Right ventricle myocardium superior (tissue), 1 donor: ENCODE measurements at regions not wholly inside any gene's neighbourhood (a gene's known extent, or its start where the extent isn't known, plus 50 kb on each side); places are given as distances from the start of the nearest gene placed in this dataset.
"Not testable (repeated sequence)": the region's sequence is repeated elsewhere in the genome, so short reads cannot be mapped to it uniquely, and the experiment has no call there.

ENCODE experiments used
- ATAC-seq: fragments of 200-7000 bp; cut with Tn5 transposase; one replicate; pipeline ENCODE4 v1.9.1; 2020; ENCODE audit warnings: mild to moderate bottlenecking; ENCODE audit not compliant: poor library complexity
- DNase-seq: peaks from one replicate; pipeline ENCODE4 v3.0.0-alpha.2; 2020
- intact Hi-C: fragments of 100-400 bp; cut with DNase I; formaldehyde crosslinking; loops from one replicate; pipeline ENCODE4 v1.11.2; 2022
- donor health status: DM: no; HTN: yes; CAD: no; lungs with severe emphysema.

DNA sequence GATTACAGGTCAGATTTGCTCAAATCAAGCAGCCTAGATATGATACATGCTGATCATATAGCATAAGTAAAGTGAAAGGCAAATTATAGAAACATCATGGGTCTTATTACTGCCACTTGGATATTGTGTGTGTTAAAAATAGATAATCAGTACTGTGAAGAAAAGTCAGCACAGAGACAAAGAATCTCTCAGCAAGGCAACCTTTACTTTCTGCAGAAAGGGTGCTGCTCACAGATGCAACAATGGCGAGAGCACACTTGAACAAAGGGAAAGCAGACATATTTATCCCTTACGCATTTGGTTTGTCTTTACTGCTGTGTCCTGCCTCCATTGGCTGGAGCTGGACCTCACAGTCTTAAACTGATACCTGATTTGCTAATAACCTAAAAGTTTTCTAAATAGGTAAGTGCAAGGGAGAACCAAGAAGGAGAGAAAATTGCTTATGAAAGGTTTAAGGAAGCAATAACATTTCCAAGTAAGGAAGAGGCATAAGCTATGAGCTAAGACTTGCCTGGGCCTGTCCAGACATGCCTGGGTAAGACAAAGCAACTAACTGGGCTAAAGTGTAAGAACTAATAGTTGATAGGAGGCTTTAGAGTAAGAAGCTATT, 1310.8 kb upstream of the LRRTM3 start:
- no peak for ATAC-seq
- no peak for DNase-seq
- intact Hi-C loops = no loop called here

DNA sequence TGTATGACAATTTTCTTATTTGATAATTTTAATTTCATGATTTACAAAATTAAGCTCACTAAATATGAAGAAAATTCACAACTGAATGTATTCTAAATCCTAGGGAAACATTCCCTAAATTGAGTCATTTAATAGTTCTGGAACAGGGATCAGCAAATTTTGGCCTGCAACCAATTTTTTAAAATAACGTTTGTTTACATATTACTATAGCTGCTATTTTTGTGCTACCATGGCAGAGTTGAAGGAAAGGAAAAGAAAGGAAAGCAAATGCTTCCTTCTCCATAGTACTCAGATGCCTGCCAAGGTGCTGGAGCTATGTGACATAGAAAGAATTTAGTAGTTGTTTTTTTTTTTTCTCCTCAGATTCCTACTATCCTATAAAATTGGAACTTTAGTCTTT, 1307.7 kb upstream of the LRRTM3 start:
- intact Hi-C loops = no loop called here
- no peak for ATAC-seq
- DNase-seq = no peak

DNA sequence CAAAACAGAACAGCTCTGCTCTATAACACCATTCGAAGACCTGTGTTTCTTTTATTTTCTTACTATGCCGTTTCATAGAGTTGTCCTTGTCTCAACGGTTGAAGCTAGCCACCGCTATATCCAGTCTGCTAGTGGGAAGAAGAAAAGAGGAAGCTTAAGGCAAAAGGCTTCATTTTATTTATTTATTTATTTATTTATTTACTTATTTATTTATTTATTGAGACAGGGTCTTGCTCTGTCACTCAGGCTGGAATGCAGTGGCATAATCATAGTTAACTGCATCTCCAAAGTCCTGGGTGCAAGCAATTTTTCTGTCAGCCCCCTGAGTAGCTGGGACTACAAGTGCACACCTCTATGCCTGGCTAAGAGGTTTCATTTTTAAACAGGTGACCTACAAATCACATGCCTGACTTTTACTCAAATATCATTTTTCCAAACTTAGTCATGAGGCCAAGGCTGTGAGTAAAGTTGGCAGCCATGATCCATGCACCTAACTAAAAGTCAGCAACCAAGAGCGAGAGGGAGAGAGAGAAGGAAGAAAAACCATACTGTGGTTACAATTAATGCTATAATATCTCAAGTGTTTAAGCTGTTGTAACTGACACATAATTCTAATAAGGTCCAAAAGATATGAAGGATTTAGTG, 1305.3 kb upstream of the LRRTM3 start:
- ATAC-seq = no peak
- no peak for DNase-seq
- intact Hi-C loops = no loop called here

GRCh38 chr10:65622608-65623007, 1303.2 kb upstream of the LRRTM3 start:
- ATAC-seq (no peak), DNase-seq (no peak)
- intact Hi-C loops = no loop called here

- ATAC-seq = no peak
- intact Hi-C loops = no loop called here
- DNase-seq = no peak
These were observed 1297.2 kb upstream of the LRRTM3 start for GRCh38 chr10:65628493-65629139.

DNA sequence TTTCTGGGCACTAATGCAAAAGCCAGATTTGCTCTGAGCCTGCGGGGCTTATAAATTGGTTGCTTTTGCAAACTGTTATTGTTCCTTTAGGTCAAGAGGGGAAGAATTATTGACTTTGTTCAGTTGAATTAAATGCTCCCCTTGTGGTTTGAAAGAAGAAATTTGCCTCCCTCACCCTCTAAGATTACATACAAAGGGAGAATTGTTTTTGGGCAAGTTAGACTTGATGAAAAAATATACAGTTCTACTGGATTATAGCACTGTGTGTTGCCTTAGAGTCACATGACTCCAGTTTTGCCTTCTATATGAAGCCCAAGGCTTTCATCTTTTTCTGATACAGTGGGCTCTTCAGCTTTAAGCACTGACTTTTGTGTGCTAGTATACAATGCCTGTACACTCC, 1265.8 kb upstream of the LRRTM3 start:
- no peak for DNase-seq
- no peak for ATAC-seq

GRCh38 chr10:65670087-65670486, 1255.7 kb upstream of the LRRTM3 start:
- intact Hi-C loops = no loop called here
- ATAC-seq = no peak
- no peak for DNase-seq

More for the DNA sequence above, 1265.8 kb upstream of the LRRTM3 start:
- intact Hi-C loops = no loop called here

- ATAC-seq, intact Hi-C loops, DNase-seq: not testable (repeated sequence)
These were observed 1255.2 kb upstream of the LRRTM3 start for GRCh38 chr10:65670596-65670995.

DNA sequence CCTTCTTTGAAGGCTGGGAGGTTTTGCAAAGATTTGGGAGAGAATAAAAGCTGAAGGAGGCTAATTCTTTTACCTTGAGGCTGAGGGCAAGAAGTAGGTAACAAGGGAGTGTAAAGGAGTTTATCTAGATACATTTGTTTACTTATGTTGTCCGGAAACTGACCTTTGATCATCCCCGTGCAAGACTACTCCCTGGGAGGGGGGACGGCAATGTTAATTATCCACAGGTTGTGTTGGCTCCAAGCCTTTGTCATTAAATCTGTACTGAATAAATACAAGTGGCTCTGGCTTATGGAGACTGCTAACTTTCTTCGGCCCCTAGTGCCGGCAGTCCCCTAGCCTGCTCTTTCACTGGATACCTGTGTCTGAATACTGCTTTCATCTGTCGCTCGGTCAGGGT, 1250.6 kb upstream of the LRRTM3 start:
- ATAC-seq (no peak), DNase-seq (no peak)
- intact Hi-C loops = no loop called here

DNA sequence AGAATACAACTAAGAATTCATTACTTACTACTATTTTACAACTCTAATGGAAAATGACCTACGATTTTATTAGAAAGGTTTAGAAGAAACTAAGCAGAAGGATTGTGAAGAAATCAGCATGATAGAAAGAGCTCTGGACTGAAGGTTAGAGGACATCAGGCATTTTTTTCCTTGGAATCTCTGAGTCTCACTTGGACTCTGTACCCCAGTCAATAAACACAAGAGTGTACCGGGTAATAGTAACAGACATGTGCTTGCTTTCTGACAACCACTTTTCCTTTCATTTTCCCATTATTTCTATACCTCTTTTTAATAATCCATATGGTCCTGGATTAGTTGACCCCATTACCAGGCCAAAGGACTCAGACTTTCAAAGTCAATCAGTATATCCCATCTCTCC, 1240.9 kb upstream of the LRRTM3 start:
- ATAC-seq (no peak), DNase-seq (no peak)
- intact Hi-C loops = no loop called here

DNA sequence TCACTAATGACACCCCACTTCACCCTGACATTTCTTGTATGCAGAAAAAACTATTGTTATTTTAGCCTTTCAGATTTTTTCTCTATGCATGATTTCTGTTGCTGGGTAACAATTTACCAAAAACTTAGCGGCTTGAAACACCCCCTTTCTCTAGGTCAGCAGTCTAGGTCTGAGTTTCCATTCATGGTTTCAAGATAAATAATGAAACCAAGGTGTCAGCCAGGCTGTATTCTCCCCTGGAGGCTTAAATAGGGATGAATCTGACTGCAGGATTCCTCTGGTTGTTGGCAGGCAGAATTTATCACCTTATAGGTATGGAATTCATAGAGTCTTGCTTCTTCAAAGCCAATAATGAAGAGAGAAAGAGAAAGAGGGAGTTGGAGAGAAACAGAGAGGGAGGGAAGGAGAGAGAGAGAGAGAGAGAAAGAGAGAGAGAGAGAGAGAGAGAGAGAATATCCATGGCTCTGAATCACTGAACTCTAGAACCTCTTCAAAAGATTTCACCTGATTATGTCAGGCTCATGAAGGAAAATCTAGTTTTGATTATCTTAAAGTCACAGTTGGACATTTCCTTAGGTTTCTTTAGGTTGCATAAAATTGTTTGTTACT, 1224.6 kb upstream of the LRRTM3 start:
- DNase-seq = no peak
- intact Hi-C loops = no loop called here
- ATAC-seq = no peak

DNA sequence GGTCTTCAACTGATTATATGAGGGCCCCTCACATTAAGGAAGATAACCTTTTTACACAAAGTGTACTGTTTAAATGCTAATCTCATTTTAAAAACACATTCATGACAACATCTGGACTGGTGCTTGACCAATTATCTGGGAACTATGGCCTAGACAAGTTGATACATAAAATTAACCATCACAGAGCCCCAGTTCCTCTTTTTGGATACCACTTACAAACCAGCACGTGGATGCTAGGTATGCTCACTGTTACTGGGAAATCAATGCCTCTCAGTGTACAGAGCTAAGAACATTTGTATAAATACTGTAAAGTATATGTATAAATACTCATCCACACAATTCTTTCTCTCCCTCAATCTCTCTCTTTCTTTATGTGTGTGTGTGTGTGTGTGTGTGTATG, 1217.8 kb upstream of the LRRTM3 start:
- DNase-seq (no peak), ATAC-seq (no peak)
- intact Hi-C loops = no loop called here

GRCh38 chr10:65710306-65710705, 1215.5 kb upstream of the LRRTM3 start:
- DNase-seq (no peak), ATAC-seq (no peak)
- intact Hi-C loops = no loop called here

GRCh38 chr10:65719790-65720189, 1206.0 kb upstream of the LRRTM3 start:
- DNase-seq = no peak
- intact Hi-C loops = no loop called here
- no peak for ATAC-seq

- intact Hi-C loops = no loop called here
- no peak for DNase-seq
- no peak for ATAC-seq
These were observed 1204.9 kb upstream of the LRRTM3 start for GRCh38 chr10:65720901-65721300.

GRCh38 chr10:65723525-65723924, 1202.3 kb upstream of the LRRTM3 start:
- ATAC-seq (no peak), DNase-seq (no peak)
- intact Hi-C loops = no loop called here

GRCh38 chr10:65735382-65735781, 1190.5 kb upstream of the LRRTM3 start:
- ATAC-seq (no peak), DNase-seq (no peak)
- intact Hi-C loops = no loop called here

DNA sequence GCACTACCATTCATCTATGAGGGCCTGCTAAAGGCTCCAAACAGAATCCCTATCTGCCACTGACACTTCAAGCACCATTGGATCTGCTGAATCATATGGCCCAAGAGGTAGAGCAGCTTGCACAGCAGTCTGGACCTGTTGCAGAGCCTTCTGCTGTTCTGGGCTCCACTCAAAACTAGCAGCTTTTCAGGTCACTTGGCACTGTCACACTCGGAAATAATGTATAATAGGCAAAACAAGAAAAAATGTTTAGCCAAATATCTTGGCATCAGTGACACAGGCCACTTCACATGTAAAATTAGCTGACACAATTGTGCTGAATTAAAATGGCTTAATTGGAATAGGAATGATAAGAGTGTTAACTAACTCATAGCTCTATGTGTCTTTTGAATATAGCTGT, 1182.9 kb upstream of the LRRTM3 start:
- DNase-seq (no peak), ATAC-seq (no peak)
- intact Hi-C loops = no loop called here

DNA sequence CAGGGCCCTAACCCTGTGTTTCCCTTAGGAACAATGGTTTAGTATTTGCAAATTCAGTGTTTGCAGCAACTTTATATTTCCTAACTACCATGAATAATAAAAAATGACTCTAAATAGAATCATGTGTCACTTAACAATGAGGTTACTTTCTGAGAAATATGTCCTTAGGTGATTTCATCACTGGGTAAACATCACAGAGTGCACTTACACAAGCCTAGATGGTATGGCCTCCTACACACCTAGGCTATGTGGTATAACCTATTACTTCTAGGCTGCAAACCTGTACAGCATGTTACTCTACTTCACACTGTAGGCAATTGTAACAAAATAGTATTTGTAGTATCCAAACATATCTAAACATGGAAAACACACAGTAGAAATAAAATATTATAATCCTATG, 1174.6 kb upstream of the LRRTM3 start:
- ATAC-seq = no peak
- no peak for DNase-seq
- intact Hi-C loops = no loop called here

GRCh38 chr10:65751896-65752295, 1173.9 kb upstream of the LRRTM3 start:
- no peak for ATAC-seq
- DNase-seq = no peak
- intact Hi-C loops = no loop called here
